H9 (cell line): ENCODE measurements at regions not wholly inside any gene's neighbourhood (a gene's known extent, or its start where the extent isn't known, plus 50 kb on each side); places are given as distances from the start of the nearest gene placed in this dataset.

Source experiments
- DNase-seq: peaks from one replicate; pipeline ENCODE4 v3.0.0-alpha.2; 2017
- H2AFZ ChIP-seq: one replicate; pipeline ENCODE4 v1.6.1; 2013; ENCODE audit warnings: mild to moderate bottlenecking, low read length, control low read depth, moderate library complexity
- H2AK5ac ChIP-seq: 2 replicates; pipeline ENCODE4 v1.6.1; 2013; ENCODE audit warnings: low read length, control low read depth, mixed read lengths; ENCODE audit not compliant: insufficient read length
- H2BK120ac ChIP-seq: one replicate; pipeline ENCODE4 v1.6.1; 2013; ENCODE audit warnings: low read depth, mild to moderate bottlenecking, low read length, control low read depth, inconsistent platforms; ENCODE audit not compliant: poor library complexity, severe bottlenecking
- H2BK12ac ChIP-seq: 2 replicates; pipeline ENCODE4 v1.6.1; 2013; ENCODE audit warnings: low read length, control low read depth, mixed read lengths, low read depth; ENCODE audit not compliant: insufficient read length
- H2BK15ac ChIP-seq: 2 replicates; pipeline ENCODE4 v1.6.1; 2013; ENCODE audit warnings: low read depth, low read length, control low read depth
- H2BK20ac ChIP-seq: one replicate; pipeline ENCODE4 v1.6.1; 2013; ENCODE audit warnings: low read depth, mild to moderate bottlenecking, low read length, control low read depth, inconsistent platforms; ENCODE audit not compliant: poor library complexity, severe bottlenecking
- H2BK5ac ChIP-seq: 2 replicates; pipeline ENCODE4 v1.6.1; 2013; ENCODE audit warnings: low read length, control low read depth, mixed read lengths; ENCODE audit not compliant: insufficient read length
- H3K14ac ChIP-seq: 2 replicates; pipeline ENCODE4 v1.6.1; 2013; ENCODE audit warnings: low read length, control low read depth; ENCODE audit not compliant: insufficient read depth
- H3K18ac ChIP-seq: 2 replicates; pipeline ENCODE4 v1.6.1; 2013; ENCODE audit warnings: low read depth, mild to moderate bottlenecking, mixed read lengths, low read length, control low read depth; ENCODE audit not compliant: insufficient read length
- H3K23ac ChIP-seq: 2 replicates; pipeline ENCODE4 v1.6.1; 2013; ENCODE audit warnings: low read length, control low read depth, mixed read lengths, low read depth; ENCODE audit not compliant: insufficient read length
- H3K23me2 ChIP-seq: 2 replicates; pipeline ENCODE4 v1.6.1; 2013; ENCODE audit warnings: low read depth, mild to moderate bottlenecking, mixed read lengths, low read length, control low read depth; ENCODE audit not compliant: insufficient read length, poor library complexity, severe bottlenecking
- H3K27ac ChIP-seq: 2 replicates; pipeline ENCODE4 v1.5.1; 2013; ENCODE audit warnings: low read length, control low read depth, mixed read lengths, low read depth; ENCODE audit not compliant: insufficient read length
- H3K27me3 ChIP-seq: 2 replicates; pipeline ENCODE4 v1.6.1; 2013; ENCODE audit warnings: low read length, control low read depth, inconsistent platforms; ENCODE audit not compliant: insufficient read depth
- H3K4ac ChIP-seq: 2 replicates; pipeline ENCODE4 v1.6.1; 2013; ENCODE audit warnings: low read depth, mild to moderate bottlenecking, control low read depth, inconsistent platforms, low read length, moderate library complexity
- H3K4me1 ChIP-seq: 2 replicates; pipeline ENCODE4 v1.6.1; 2013; ENCODE audit warnings: low read length, control low read depth, inconsistent platforms; ENCODE audit not compliant: insufficient read depth
- H3K4me2 ChIP-seq: 2 replicates; pipeline ENCODE4 v1.6.1; 2013; ENCODE audit warnings: low read length, control low read depth, mixed read lengths; ENCODE audit not compliant: insufficient read length, insufficient read depth
- H3K56ac ChIP-seq: 2 replicates; pipeline ENCODE4 v1.6.1; 2013; ENCODE audit warnings: low read depth, mild to moderate bottlenecking, mixed read lengths, low read length, control low read depth; ENCODE audit not compliant: insufficient read length
- H3K79me1 ChIP-seq: 2 replicates; pipeline ENCODE4 v1.6.1; 2013; ENCODE audit warnings: low read depth, mild to moderate bottlenecking, moderate library complexity, low read length, control low read depth, inconsistent platforms; ENCODE audit not compliant: insufficient read depth, poor library complexity, severe bottlenecking
- H3K79me2 ChIP-seq: 2 replicates; pipeline ENCODE4 v1.6.1; 2013; ENCODE audit warnings: low read length, control low read depth, inconsistent platforms; ENCODE audit not compliant: insufficient read depth
- H3K9ac ChIP-seq: 2 replicates; pipeline ENCODE4 v1.6.1; 2013; ENCODE audit warnings: low read length, control low read depth, mixed read lengths; ENCODE audit not compliant: insufficient read length; ENCODE audit errors: extremely low read depth
- H3K9me3 ChIP-seq: one replicate; pipeline ENCODE4 v1.6.1; 2013; ENCODE audit warnings: low read depth, low read length, inconsistent platforms; ENCODE audit not compliant: control insufficient read depth
- H3T11ph ChIP-seq: one replicate; pipeline ENCODE4 v1.6.1; 2013; ENCODE audit warnings: mild to moderate bottlenecking, low read length, control low read depth, inconsistent platforms
- H4K20me1 ChIP-seq: one replicate; pipeline ENCODE4 v1.6.1; 2013; ENCODE audit not compliant: control insufficient read depth, insufficient read length, insufficient read depth
- H4K5ac ChIP-seq: 2 replicates; pipeline ENCODE4 v1.6.1; 2013; ENCODE audit warnings: low read depth, mild to moderate bottlenecking, mixed read lengths, low read length, control low read depth; ENCODE audit not compliant: insufficient read length
- H4K8ac ChIP-seq: replicated peaks from 2 replicates; pipeline ENCODE4 v1.6.1; 2013; ENCODE audit warnings: low read length, control low read depth, mixed read lengths, low read depth; ENCODE audit not compliant: insufficient read length
- H4K91ac ChIP-seq: 2 replicates; pipeline ENCODE4 v1.6.1; 2013; ENCODE audit warnings: low read depth, mild to moderate bottlenecking, moderate library complexity, mixed read lengths, low read length, control low read depth; ENCODE audit not compliant: insufficient read length
- H3K27ac Mint-ChIP-seq, 3 experiments: 2 replicates in 2 of 3; 3 replicates in 1 of 3; pipeline ENCODE4 v1.8.0; 2020 to 2021; ENCODE audit warnings: mixed read lengths in 3 of 3, mild to moderate bottlenecking in 1 of 3, moderate library complexity in 1 of 3
- H3K27me3 Mint-ChIP-seq: 2 replicates; pipeline ENCODE4 v1.8.0; 2021; ENCODE audit warnings: low read depth, mild to moderate bottlenecking, moderate library complexity, mixed read lengths
- H3K36me3 Mint-ChIP-seq, 3 experiments: 2 replicates in 2 of 3; 3 replicates in 1 of 3; pipeline ENCODE4 v1.8.0; 2020 to 2021; ENCODE audit warnings: low read depth in 3 of 3, mixed read lengths in 3 of 3; ENCODE audit not compliant: insufficient read depth in 1 of 3
- H3K4me1 Mint-ChIP-seq, 2 experiments: 2 replicates each; pipeline ENCODE4 v1.8.0; 2020; ENCODE audit warnings: mixed read lengths in 2 of 2
- H3K4me3 Mint-ChIP-seq, 2 experiments: 2 replicates in 1 of 2; 3 replicates in 1 of 2; pipeline ENCODE4 v1.8.0; 2020 to 2021; ENCODE audit warnings: mild to moderate bottlenecking in 2 of 2, mixed read lengths in 2 of 2, moderate library complexity in 1 of 2
- H3K9me3 Mint-ChIP-seq, 2 experiments: 2 replicates in 1 of 2; 3 replicates in 1 of 2; pipeline ENCODE4 v1.8.0; 2020; ENCODE audit warnings: mild to moderate bottlenecking in 2 of 2, mixed read lengths in 2 of 2, moderate library complexity in 1 of 2
- CTCF ChIP-seq: fragments of 200-600 bp; sonication (generic); conservative IDR thresholded peaks from 3 replicates; pipeline ENCODE4 v1.8.0; 2021; ENCODE audit warnings: antibody characterized with exemption, mild to moderate bottlenecking
- WGBS: extraction: QIAGEN DNeasy Blood & Tissue Kit; methylation state at CpG from one replicate; pipeline ENCODE4 v1.1.7; 2013; ENCODE audit warnings: missing lambda C conversion rate, low lambda C conversion rate, mixed read lengths; ENCODE audit not compliant: insufficient read length; ENCODE audit errors: extremely low coverage; 5-methylcytosine and 5-hydroxymethylcytosine counted together

GRCh38 chr10:43926875-43927406, 278.3 kb upstream of the ZNF32 start:
- Histone ChIP-seq H3K27ac (no peak overlapping the region), H3K79me1 (no peaks in the 10 kb centered on the region), H2BK5ac (no peak overlapping the region), H2AFZ (no peak overlapping the region), H3K14ac (no peak overlapping the region), H2BK120ac (no peak overlapping the region), H2BK20ac (no peak overlapping the region), H3K79me2 (no peaks in the 10 kb centered on the region), H3K23ac (no peak overlapping the region), H3K56ac (no peak overlapping the region), H3K18ac (no peak overlapping the region), H2BK15ac (no peak overlapping the region), H2AK5ac (no peak overlapping the region), H3K4ac (no peak overlapping the region), H4K5ac (no peak overlapping the region), H3K9me3 (no peaks in the 10 kb centered on the region), H3K9ac (no peak overlapping the region), H3K4me2 (no peak overlapping the region), H3K4me1 (no peaks in the 10 kb centered on the region), H4K20me1 (no peaks in the 10 kb centered on the region), H4K91ac (no peak overlapping the region), H4K8ac (no peak overlapping the region), H2BK12ac (no peak overlapping the region), H3K27me3 (no peaks in the 10 kb centered on the region), H3K23me2 (no peaks in the 10 kb centered on the region), H3T11ph (no peak overlapping the region)
- no CpG with 5 or more reads among the region's 7 CpGs for WGBS
- H3K27ac Mint-ChIP-seq = no peak overlapping the region; a peak in 1 of 7 replicates
- H3K4me1 Mint-ChIP-seq = no peaks in the 10 kb centered on the region
- no peak for TF ChIP-seq CTCF
- DNase-seq = no peak
- H3K36me3 Mint-ChIP-seq = no peaks in the 10 kb centered on the region; a peak in 1 of 7 replicates
- H3K9me3 Mint-ChIP-seq = peaks cover 0 to 6% of the 10 kb centered on the region in 2 experiments; a peak in 3 of 5 replicates
- no peak overlapping the region for H3K4me3 Mint-ChIP-seq
- peaks cover 2% of the 10 kb centered on the region for H3K27me3 Mint-ChIP-seq
